Left ventricle myocardium inferior (tissue), 1 donor: ENCODE measurements at regions not wholly inside any gene's neighbourhood (a gene's known extent, or its start where the extent isn't known, plus 50 kb on each side); places are given as distances from the start of the nearest gene placed in this dataset.

Experiments
- DNase-seq: peaks from one replicate; pipeline ENCODE4 v3.0.0-alpha.2; 2020
- H3K27ac ChIP-seq: fragments of 200-600 bp; replicated peaks from 2 replicates; pipeline ENCODE4 v1.8.0; 2021
- H3K27me3 ChIP-seq: fragments of 200-600 bp; 2 replicates; pipeline ENCODE4 v1.8.0; 2021; ENCODE audit warnings: low read depth
- H3K36me3 ChIP-seq: fragments of 200-600 bp; 2 replicates; pipeline ENCODE4 v1.8.0; 2021
- H3K4me1 ChIP-seq: fragments of 200-600 bp; 2 replicates; pipeline ENCODE4 v1.8.0; 2021
- H3K4me3 ChIP-seq: fragments of 200-600 bp; 2 replicates; pipeline ENCODE4 v1.8.0; 2021; ENCODE audit warnings: mild to moderate bottlenecking, moderate library complexity
- H3K9me3 ChIP-seq: fragments of 200-600 bp; replicated peaks from 2 replicates; pipeline ENCODE4 v1.8.0; 2021
- CTCF ChIP-seq: fragments of 200-600 bp; IDR thresholded peaks from 2 replicates; pipeline ENCODE4 v1.8.0; 2021; ENCODE audit warnings: antibody characterized with exemption, mild to moderate bottlenecking, borderline replicate concordance
- intact Hi-C: fragments of 100-400 bp; cut with micrococcal nuclease; formaldehyde crosslinking; loops from one replicate; pipeline ENCODE4 v1.11.0; 2022
- donor health status: DM: no; HTN: yes; CAD: no; lungs with severe emphysema.

GRCh38 chr3:184645336-184645735, 66.5 kb downstream of the MAGEF1 start:
- H3K27ac ChIP-seq, result no peak overlapping the region
- H3K4me3 ChIP-seq, result no peak overlapping the region
- TF ChIP-seq CTCF, result no peak
- H3K4me1 ChIP-seq, result no peaks in the 10 kb centered on the region
- intact Hi-C loops, result no loop called here
- no peaks in the 10 kb centered on the region for H3K9me3 ChIP-seq
- no peak for DNase-seq
- no peaks in the 10 kb centered on the region for H3K36me3 ChIP-seq
- no peaks in the 10 kb centered on the region for H3K27me3 ChIP-seq

- Histone ChIP-seq H3K27me3 (no peaks in the 10 kb centered on the region), H3K4me3 (no peak overlapping the region), H3K27ac (no peak overlapping the region), H3K4me1 (no peaks in the 10 kb centered on the region), H3K36me3 (no peaks in the 10 kb centered on the region), H3K9me3 (no peaks in the 10 kb centered on the region)
- TF ChIP-seq CTCF, result no peak
- intact Hi-C loops, result no loop called here
- DNase-seq, result no peak
Measured at GRCh38 chr3:184643442-184643841, 68.4 kb downstream of the MAGEF1 start.

GRCh38 chr3:184642631-184643285, 69.1 kb downstream of the MAGEF1 start:
- Histone ChIP-seq H3K27me3 (no peaks in the 10 kb centered on the region), H3K4me1 (no peaks in the 10 kb centered on the region), H3K27ac (no peak overlapping the region), H3K4me3 (no peak overlapping the region), H3K9me3 (no peaks in the 10 kb centered on the region), H3K36me3 (no peaks in the 10 kb centered on the region)
- intact Hi-C loops, result no loop called here
- no peak for DNase-seq
- TF ChIP-seq CTCF, result no peak

- intact Hi-C loops, result no loop called here
- TF ChIP-seq CTCF, result no peak
- Histone ChIP-seq H3K4me3 (no peak overlapping the region), H3K9me3 (no peaks in the 10 kb centered on the region), H3K4me1 (peaks cover 6% of the 10 kb centered on the region), H3K27me3 (no peaks in the 10 kb centered on the region), H3K27ac (no peak overlapping the region), H3K36me3 (no peaks in the 10 kb centered on the region)
- DNase-seq, result no peak
Measured at GRCh38 chr3:184641430-184641829, 70.4 kb downstream of the MAGEF1 start.

- H3K27me3 ChIP-seq, result no peaks in the 10 kb centered on the region
- no peak overlapping the region for H3K4me3 ChIP-seq
- no peaks in the 10 kb centered on the region for H3K9me3 ChIP-seq
- no peaks in the 10 kb centered on the region for H3K36me3 ChIP-seq
- intact Hi-C loops, result no loop called here
- no peak for TF ChIP-seq CTCF
- peaks cover 27% of the 10 kb centered on the region for H3K4me1 ChIP-seq
- no peak for DNase-seq
- no peak overlapping the region for H3K27ac ChIP-seq
Measured at GRCh38 chr3:184639351-184639750, 72.5 kb downstream of the MAGEF1 start.

GRCh38 chr3:184637705-184638104, 74.2 kb downstream of the MAGEF1 start:
- intact Hi-C loops, result no loop called here
- Histone ChIP-seq H3K4me3 (no peak overlapping the region), H3K27ac (no peak overlapping the region), H3K4me1 (peaks cover 28% of the 10 kb centered on the region), H3K27me3 (no peaks in the 10 kb centered on the region), H3K9me3 (no peaks in the 10 kb centered on the region), H3K36me3 (no peaks in the 10 kb centered on the region)
- TF ChIP-seq CTCF, result no peak
- no peak for DNase-seq
